K562 (cell line): ENCODE measurements at regions not wholly inside any gene's neighbourhood (a gene's known extent, or its start where the extent isn't known, plus 50 kb on each side); places are given as distances from the start of the nearest gene placed in this dataset.

Experiments used
- C11orf30 ChIP-seq: fragments of 450-650 bp; IDR thresholded peaks from 2 replicates; pipeline ENCODE4 v1.6.1; 2016; ENCODE audit warnings: low read depth, mild to moderate bottlenecking
- E2F8 ChIP-seq: fragments of 450-650 bp; IDR thresholded peaks from 2 replicates; pipeline ENCODE4 v1.7.1; 2018; ENCODE audit warnings: mild to moderate bottlenecking, low read depth; ENCODE audit not compliant: partially characterized antibody
- ELF4 ChIP-seq: fragments of 450-650 bp; formaldehyde crosslinking; IDR thresholded peaks from 2 replicates; pipeline ENCODE4 v1.4.0; 2022; ENCODE audit warnings: missing genetic modification characterization
- EZH2 ChIP-seq: IDR thresholded peaks from 2 replicates; pipeline ENCODE4 v1.6.1; 2012; ENCODE audit warnings: low read depth, mild to moderate bottlenecking, inconsistent platforms, low read length, borderline replicate concordance

GRCh38 chr10:36109399-36110023 lies 467.4 kb upstream of the FZD8 start:
- TF ChIP-seq ELF4 (CRISPR knock-in tag): no peak
- TF ChIP-seq E2F8: no peak
- TF ChIP-seq EZH2: no peak
- no peak for TF ChIP-seq C11orf30
